ENCODE measurements at regions not wholly inside any gene's neighbourhood (a gene's known extent, or its start where the extent isn't known, plus 50 kb on each side); places are given as distances from the start of the nearest gene placed in this dataset.

DNA sequence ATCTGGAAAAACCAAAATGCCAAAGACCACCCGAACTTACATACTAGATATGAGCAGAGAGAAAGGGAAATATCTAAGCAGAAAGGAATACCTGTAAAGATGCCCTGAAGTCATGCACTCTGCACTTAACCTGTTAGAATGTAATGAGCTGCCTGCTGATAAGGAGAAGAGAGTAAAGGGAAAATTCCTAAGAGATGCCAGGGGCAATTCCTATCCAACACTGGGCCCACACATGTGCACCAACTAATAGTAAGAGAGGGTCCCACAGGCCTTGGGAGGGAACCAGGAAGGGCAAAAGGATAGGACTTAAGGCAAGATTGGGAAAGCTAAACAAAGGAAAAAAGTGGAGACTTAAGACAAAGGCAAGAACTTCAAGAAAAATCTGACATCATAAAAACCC lies 189.5 kb downstream of the NSUN3 start:
- no peaks in the 10 kb centered on the region for H3K36me3 ChIP-seq (ENCODE audit: control insufficient read depth in 4 of 4, insufficient read depth in 4 of 4, low read length in 4 of 4)
- peaks cover 0 to 10% (median 0%) of the 10 kb centered on the region in 5 donors for H3K4me1 ChIP-seq (ENCODE audit: control insufficient read depth in 5 of 5, insufficient read depth in 5 of 5, low read length in 5 of 5)
- H3K4me3 ChIP-seq = no peak overlapping the region
- DNase-seq (no peak), ATAC-seq (ENCODE audit: insufficient read depth, low FRiP score) (no peak)
- no peaks in the 10 kb centered on the region for H3K27me3 ChIP-seq (ENCODE audit: control insufficient read depth in 3 of 3, insufficient read depth in 3 of 3, low read length in 2 of 3)
- H3K9me3 ChIP-seq (ENCODE audit: control insufficient read depth in 4 of 4, insufficient read depth in 3 of 4, low read length in 3 of 4) = no peaks in the 10 kb centered on the region
- WGBS, 2 donors = 78 to 88% methylated on average over 1 of the region's 1 CpG
- TF ChIP-seq, protein P1, sequence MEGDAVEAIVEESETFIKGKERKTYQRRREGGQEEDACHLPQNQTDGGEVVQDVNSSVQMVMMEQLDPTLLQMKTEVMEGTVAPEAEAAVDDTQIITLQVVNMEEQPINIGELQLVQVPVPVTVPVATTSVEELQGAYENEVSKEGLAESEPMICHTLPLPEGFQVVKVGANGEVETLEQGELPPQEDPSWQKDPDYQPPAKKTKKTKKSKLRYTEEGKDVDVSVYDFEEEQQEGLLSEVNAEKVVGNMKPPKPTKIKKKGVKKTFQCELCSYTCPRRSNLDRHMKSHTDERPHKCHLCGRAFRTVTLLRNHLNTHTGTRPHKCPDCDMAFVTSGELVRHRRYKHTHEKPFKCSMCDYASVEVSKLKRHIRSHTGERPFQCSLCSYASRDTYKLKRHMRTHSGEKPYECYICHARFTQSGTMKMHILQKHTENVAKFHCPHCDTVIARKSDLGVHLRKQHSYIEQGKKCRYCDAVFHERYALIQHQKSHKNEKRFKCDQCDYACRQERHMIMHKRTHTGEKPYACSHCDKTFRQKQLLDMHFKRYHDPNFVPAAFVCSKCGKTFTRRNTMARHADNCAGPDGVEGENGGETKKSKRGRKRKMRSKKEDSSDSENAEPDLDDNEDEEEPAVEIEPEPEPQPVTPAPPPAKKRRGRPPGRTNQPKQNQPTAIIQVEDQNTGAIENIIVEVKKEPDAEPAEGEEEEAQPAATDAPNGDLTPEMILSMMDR (IDR thresholded peaks at IDR 0.05; ENCODE audit: control extremely low read depth, extremely low read depth) = no peak
- no peak overlapping the region for H3K9ac ChIP-seq (ENCODE audit: insufficient read depth in 1 of 2, low read length in 2 of 2)
- no peak overlapping the region for H3K27ac ChIP-seq (ENCODE audit: low read depth in 1 of 2, low read length in 1 of 2)

DNA sequence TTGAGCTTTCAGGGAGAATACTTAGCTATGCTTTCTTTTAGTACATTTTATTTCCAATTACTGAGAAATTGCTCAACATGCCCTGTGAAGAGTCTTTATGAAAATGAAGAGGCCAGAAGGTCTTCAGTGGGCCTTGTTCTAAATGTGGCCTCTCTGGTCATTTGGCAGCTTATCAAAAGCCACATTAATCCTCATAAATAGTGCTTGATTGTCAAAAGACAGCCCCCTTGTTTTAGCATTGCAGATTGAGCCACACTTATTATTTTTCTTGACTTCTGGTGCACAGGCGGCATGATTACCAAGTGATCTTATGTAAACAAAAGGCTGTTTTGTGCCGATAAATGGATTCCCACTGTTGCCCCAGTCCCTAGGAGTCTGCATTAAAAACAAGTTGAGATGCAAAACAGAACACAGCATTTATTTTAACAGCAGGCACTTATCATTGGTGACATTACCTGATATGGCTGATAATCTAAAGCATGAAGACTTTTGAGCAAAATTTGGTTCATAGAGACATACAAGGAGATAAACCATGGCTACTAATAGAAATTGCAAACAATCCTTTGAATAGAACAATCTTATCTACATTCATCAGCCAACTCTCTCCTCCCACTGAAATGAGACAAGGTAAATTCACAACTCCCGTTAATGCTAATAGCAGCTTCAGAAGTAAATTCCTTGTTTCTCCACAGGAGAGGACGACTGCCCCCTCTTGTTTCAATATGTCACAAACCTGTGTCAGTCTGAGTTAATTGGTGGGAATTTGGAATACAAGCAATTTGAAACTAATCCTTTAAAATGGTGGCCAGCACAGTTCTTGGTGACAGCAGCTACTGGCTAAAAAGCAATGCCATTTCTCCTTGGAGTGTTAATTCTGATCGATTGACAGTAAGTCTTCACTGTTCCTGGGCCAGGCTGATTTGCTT lies 194.3 kb downstream of the NSUN3 start:
- Histone ChIP-seq H3K4me1 (ENCODE audit: control insufficient read depth in 5 of 5, insufficient read depth in 5 of 5, low read length in 5 of 5) (peaks cover 0 to 5% (median 0%) of the 10 kb centered on the region in 5 donors), H3K4me3 (no peak overlapping the region), H3K9me3 (ENCODE audit: control insufficient read depth in 4 of 4, insufficient read depth in 3 of 4, low read length in 3 of 4) (peaks cover 0 to 2% (median 0%) of the 10 kb centered on the region in 4 donors), H3K36me3 (ENCODE audit: control insufficient read depth in 4 of 4, insufficient read depth in 4 of 4, low read length in 4 of 4) (no peaks in the 10 kb centered on the region), H3K27ac (ENCODE audit: low read depth in 1 of 2, low read length in 1 of 2) (no peak overlapping the region), H3K27me3 (ENCODE audit: control insufficient read depth in 3 of 3, insufficient read depth in 3 of 3, low read length in 2 of 3) (no peaks in the 10 kb centered on the region), H3K9ac (ENCODE audit: insufficient read depth in 1 of 2, low read length in 2 of 2) (no peak overlapping the region)
- 69 to 77% methylated on average over 5 of the region's 5 CpGs for WGBS, 2 donors
- DNase-seq (peak in 1 of 3 donors; percentile 14), ATAC-seq (ENCODE audit: insufficient read depth, low FRiP score) (no peak)
- TF ChIP-seq, protein P1 (IDR thresholded peaks at IDR 0.05; ENCODE audit: control extremely low read depth, extremely low read depth) = no peak

DNA sequence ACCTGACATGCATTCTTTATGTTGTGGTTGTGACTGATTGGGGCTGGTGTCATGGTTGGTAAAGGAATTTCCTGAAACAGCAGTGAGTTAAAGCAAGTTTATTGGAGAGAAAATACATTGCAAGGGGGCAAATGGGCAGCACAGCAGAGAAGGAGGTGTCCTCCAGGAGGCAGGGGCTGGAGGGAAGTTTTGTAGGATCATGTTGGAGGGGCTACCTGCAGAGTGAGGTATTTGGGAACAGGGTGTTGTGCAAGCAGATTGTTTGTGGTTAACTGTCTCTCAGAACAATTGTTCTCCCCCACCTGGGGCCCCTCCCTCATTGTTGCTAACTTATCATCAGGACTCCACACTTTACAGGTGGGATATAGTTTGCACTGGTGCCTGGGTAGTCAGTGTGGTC lies 196.0 kb downstream of the NSUN3 start:
- Histone ChIP-seq H3K4me1 (ENCODE audit: control insufficient read depth in 5 of 5, insufficient read depth in 5 of 5, low read length in 5 of 5) (peaks cover 0 to 5% (median 0%) of the 10 kb centered on the region in 5 donors), H3K4me3 (no peak overlapping the region), H3K27ac (ENCODE audit: low read depth in 1 of 2, low read length in 1 of 2) (no peak overlapping the region), H3K9me3 (ENCODE audit: control insufficient read depth in 4 of 4, insufficient read depth in 3 of 4, low read length in 3 of 4) (peaks cover 0 to 2% (median 0%) of the 10 kb centered on the region in 4 donors), H3K9ac (ENCODE audit: insufficient read depth in 1 of 2, low read length in 2 of 2) (no peak overlapping the region), H3K27me3 (ENCODE audit: control insufficient read depth in 3 of 3, insufficient read depth in 3 of 3, low read length in 2 of 3) (no peaks in the 10 kb centered on the region), H3K36me3 (ENCODE audit: control insufficient read depth in 4 of 4, insufficient read depth in 4 of 4, low read length in 4 of 4) (no peaks in the 10 kb centered on the region)
- DNase-seq (no peak), ATAC-seq (ENCODE audit: insufficient read depth, low FRiP score) (no peak)
- TF ChIP-seq, protein P1 (IDR thresholded peaks at IDR 0.05; ENCODE audit: control extremely low read depth, extremely low read depth) = no peak
